ENCODE measurements at regions not wholly inside any gene's neighbourhood (a gene's known extent, or its start where the extent isn't known, plus 50 kb on each side); places are given as distances from the start of the nearest gene placed in this dataset.

DNA sequence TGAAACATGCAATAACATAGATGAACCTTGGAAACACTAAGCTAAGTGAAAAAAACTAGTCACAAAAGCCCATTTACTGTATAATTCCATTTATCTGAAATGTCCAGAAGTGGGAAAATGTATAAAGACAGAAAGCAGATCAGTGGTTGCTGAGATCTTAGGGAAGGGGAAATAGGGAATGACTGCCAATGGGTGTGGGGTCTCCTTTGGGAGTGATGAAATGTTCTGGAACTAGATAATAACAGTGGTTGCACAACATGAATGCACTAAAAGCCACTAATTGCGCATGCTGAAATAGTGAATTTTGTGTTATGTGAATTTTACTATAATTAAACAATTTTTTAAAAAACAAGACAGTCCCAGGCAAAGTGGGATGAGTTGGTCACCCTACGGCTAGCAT lies 472.8 kb downstream of the CCDC171 start:
- DNase-seq (ENCODE audit: extremely low read depth in 1 of 2, low read depth in 1 of 2), result no peak

GRCh38 chr9:16026886-16027285 lies 474.0 kb downstream of the CCDC171 start:
- no peak for DNase-seq (ENCODE audit: extremely low read depth in 1 of 2, low read depth in 1 of 2)

- DNase-seq (ENCODE audit: extremely low read depth in 1 of 2, low read depth in 1 of 2), result no peak
Measured at GRCh38 chr9:16028548-16028947, 475.7 kb downstream of the CCDC171 start.

DNA sequence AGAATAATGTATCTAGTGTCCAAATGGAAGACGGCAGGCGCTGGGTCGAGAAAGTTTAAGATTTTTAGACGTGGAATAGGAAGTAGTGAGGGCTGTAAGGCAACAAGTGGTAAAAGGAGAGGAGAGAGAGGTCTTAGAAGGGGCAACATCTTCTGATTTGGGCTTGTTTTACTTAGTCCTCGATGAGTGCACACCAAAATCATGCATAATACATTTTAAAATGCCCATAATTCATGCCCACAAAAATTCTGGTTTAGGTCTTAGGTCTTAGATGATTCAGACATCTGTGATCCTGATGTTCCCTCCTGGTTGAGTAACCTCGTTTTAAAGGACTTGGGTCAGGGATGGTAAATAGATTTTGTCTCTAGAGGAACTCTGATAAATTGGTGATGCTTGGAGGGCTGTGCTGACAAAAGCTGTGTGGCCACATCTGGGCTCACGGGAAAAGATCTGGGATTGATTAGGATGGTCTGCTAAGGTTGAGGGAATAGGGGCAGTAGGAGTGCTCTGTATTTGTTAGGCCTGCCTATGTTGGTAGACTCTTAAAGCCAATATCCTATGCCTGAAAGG lies 476.3 kb downstream of the CCDC171 start:
- DNase-seq (ENCODE audit: extremely low read depth in 1 of 2, low read depth in 1 of 2), result no peak

DNA sequence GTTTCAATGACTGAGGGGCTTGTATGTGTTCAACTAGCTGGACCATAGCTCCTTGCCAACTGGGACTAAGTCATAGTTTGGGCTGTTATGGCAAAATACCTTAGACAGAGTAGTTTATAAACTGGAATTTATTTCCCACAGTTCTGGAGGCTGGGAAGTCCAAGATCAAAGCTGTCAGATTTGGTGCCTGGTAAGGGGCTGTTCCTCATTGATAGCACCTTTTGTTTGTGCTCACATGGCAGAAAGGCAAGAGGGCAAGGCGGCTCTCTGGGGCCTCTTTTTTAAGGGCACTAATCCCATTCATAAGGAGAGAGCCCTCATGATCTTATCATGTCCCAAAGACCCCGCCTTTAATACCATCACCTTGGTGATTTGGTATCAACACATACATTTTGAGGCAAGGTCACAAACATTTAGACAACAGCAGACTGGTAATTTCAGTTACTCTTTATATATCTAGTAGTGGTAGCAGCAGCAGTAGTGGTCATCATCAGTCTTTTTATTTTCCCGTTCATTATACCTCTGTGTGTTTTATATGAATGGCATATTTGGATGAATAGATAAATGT lies 477.0 kb downstream of the CCDC171 start:
- no peak for DNase-seq (ENCODE audit: extremely low read depth in 1 of 2, low read depth in 1 of 2)

DNA sequence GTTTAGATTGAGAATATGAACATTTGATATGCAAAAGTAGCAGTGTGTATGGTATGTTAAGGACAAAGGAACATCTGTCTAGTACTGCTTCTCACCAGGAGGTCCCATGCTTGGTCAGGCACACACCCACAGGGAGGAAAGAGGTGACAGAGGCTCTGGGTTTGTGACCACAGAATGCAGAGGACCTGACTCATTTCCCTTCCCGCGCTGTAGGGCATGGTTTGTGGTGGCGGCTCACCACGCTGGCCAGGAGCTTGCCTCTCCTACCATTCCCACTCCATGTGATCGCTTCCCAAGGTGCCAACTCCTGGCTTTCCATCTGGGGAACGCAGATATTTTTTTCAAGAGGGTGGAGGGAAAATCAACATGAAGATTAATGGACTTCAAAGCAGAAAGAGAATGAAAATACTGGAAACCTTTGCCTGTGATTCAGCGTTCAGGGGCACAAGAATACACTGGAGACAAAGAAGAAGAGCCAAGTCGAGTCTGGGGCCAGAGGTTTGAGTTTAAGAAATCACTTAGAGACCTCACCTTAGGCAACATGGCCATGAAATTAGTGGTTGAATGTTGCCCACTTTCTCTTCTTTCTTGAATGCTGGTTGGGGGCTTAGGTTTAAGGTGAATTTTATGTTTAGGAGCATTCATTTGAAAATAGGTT lies 477.8 kb downstream of the CCDC171 start:
- DNase-seq (ENCODE audit: extremely low read depth in 1 of 2, low read depth in 1 of 2), result no peak

GRCh38 chr9:16031486-16031885 lies 478.6 kb downstream of the CCDC171 start:
- DNase-seq (ENCODE audit: extremely low read depth in 1 of 2, low read depth in 1 of 2), result no peak

DNA sequence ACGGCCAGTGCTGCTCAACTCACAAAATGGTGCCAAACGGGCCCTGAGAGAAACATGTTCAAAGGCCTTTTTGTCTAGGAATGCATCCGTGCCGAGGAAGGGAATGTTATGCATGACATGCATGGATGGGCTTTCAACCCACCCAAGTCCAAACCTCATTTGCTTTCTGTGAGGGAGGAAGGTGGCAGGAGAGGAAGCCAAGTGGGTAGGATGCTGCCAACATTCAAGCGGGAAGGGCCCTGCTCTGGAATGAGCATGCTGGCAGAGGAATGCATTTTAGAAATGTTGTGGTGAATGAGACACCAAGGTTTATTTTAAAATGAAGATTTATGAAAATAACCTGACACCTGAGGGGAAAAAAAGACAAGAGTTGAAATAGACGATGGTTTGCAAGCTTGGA lies 479.1 kb downstream of the CCDC171 start:
- no peak for DNase-seq (ENCODE audit: extremely low read depth in 1 of 2, low read depth in 1 of 2)

DNA sequence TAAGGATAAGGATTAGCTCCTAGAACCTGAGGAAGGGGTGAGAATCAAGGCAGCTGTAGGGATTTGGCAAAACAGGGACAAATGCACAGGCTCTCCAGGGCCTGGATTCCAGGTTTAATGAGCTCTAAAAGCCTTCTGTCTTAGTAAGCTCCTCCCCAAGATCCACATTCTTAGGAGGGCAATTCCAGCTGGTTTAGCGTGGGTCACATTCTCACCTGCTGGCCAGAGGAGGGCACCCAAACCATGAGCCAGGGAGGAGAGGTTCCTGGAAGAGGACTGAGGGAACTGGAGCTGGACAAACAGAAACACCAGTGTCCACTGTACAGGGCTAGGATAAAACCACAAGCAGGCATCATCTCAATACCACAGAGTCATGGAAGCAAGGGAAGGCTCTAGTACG lies 480.0 kb downstream of the CCDC171 start:
- no peak for DNase-seq (ENCODE audit: extremely low read depth in 1 of 2, low read depth in 1 of 2)

GRCh38 chr9:16033253-16033652 lies 480.4 kb downstream of the CCDC171 start:
- no peak for DNase-seq (ENCODE audit: extremely low read depth in 1 of 2, low read depth in 1 of 2)

GRCh38 chr9:16033921-16034691 lies 481.3 kb downstream of the CCDC171 start:
- DNase-seq (ENCODE audit: extremely low read depth in 1 of 2, low read depth in 1 of 2), result no peak

DNA sequence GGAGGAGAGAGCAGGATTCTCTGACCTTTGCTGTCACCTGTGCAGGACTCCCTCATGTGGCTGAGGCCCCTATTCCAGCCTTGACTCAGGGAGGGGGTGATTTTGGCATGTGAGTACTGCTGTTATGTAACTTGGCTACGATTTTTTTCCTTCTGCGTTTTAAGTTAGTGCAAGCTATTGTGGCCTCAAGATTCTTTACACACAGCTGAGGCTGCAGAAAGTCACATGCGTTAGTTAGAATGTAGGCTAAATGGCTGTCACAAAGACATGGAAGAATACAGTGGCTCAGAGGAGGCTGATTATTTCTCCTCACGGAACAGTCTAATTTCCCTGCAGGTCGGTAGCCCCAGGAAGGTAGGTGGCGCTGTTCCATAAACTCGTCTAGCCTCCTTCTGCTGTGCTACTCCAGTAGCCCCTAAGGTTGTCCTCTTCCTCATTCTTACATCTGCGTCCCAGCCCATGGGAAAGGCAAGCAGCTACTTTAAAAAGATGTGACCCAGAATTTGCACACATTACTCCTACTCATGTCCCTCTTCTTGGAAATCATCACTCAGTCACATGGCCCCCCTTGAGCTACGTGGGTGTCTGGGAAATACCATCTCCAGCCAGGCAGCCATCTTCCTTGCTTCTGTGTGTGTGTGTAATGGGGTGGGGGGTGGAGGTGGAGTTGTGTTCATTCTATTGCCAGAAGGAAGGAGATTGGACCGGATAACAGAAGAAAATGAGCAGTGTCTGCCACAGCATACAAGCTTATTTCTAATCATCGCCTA lies 486.6 kb downstream of the CCDC171 start:
- no peak for DNase-seq (ENCODE audit: extremely low read depth in 1 of 2, low read depth in 1 of 2)

DNA sequence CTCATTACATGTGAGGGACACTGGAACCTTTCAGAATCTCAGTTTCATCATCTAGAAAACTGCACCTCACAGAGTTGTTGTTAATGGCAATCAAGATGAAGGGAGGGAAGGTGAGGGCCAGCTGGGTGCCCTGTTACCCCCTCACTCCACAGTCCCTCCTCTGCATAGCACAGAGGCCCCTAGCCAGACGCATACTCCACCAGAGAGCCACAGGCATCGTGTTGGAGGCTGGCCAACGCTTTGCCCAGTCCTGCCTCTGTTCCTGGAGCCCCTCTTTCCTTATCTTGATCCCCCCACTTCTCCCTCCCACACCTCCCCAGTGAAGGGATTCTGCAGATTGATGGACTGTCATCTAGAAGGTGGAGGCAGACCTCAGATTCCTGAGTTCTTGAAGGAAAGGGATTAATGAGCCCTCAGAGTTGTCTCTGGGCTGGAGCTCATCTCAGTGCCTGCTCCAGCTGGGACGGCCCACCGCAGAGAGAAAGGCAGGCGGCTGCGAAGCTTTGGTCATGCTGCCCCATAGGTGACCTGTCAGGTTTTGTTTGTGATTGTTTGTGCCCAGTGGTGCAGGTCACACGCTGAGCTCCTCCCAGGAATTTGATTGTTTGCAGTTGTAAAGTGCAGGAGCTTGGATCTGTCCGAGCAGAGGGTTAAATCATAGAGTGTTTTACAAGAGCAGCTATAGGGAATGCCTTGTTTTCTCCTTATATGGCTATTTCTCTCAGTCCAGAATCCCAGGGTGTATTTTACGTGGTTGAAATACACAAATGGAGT lies 487.3 kb downstream of the CCDC171 start:
- DNase-seq (ENCODE audit: extremely low read depth in 1 of 2, low read depth in 1 of 2), result no peak

DNA sequence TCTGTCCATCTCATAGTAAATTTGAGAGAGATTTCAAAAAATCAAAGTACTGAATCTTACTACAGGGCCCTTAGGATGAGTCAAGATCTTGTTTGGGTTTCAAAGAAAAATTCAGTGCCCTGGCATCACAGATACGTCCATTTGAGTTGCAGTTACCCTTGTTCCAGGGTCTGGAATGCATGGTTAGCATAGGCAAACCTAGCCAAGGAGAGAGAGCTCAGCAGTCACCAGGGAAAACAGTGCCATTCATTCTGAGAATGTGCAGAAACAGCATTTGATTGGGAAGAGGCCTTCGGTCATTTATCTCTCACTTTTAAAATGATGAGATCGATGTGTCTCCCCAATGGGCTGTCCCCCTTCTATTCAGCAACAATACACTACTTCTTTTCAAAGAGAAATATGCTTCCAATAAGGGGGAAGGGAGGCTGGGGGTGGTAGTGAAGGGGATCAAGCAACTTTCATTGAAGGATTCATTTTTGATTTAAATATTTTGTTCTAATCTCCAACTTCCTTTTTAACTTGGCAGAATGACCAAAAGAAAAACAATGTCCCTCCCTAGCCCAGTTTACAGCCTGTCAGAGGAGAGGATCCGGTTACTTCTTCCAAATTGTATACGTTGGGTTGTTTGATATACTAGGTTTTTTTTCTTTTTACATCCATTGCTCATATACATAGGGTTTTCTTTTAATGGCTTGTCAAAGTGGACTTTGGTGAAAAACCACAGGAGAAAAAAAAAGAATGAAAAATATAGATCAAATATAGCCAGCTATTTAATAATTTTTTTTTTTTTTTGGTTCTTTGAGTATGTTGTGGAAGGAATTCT lies 491.1 kb downstream of the CCDC171 start:
- no peak for DNase-seq (ENCODE audit: extremely low read depth in 1 of 2, low read depth in 1 of 2)

- DNase-seq (ENCODE audit: extremely low read depth in 1 of 2, low read depth in 1 of 2), result no peak
Measured at GRCh38 chr9:16044579-16044881, 491.7 kb downstream of the CCDC171 start.

GRCh38 chr9:16045651-16046280 lies 492.9 kb downstream of the CCDC171 start:
- no peak for DNase-seq (ENCODE audit: extremely low read depth in 1 of 2, low read depth in 1 of 2)

DNA sequence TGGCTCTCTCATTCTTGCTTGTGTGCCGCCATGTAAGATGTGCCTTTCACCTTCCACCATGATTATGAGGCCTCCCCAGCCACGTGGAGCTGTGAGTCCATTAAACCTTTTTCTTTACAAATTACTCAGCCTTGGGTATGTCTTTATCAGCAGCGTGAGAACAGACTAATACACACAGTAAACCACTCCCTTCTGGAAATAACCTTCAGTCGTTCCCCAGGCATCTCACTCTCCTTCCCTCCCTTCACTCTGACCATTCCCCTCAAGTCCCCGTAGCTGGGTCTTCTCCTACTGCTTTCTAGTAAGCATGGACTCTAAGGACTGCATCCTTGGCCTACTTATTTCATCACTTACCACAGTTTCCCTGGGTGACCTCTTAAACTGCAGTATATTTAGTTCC lies 493.9 kb downstream of the CCDC171 start:
- no peak for DNase-seq (ENCODE audit: extremely low read depth in 1 of 2, low read depth in 1 of 2)

GRCh38 chr9:16048129-16048528 lies 495.3 kb downstream of the CCDC171 start:
- DNase-seq (ENCODE audit: extremely low read depth in 1 of 2, low read depth in 1 of 2), result no peak

GRCh38 chr9:16052146-16052545 lies 499.3 kb downstream of the CCDC171 start:
- no peak for DNase-seq (ENCODE audit: extremely low read depth in 1 of 2, low read depth in 1 of 2)
